Heart right ventricle (tissue), 16 donors: ENCODE measurements at regions not wholly inside any gene's neighbourhood (a gene's known extent, or its start where the extent isn't known, plus 50 kb on each side); places are given as distances from the start of the nearest gene placed in this dataset.

ENCODE experiments used
- ATAC-seq, 8 donors: fragments of 200-7000 bp; cut with Tn5 transposase; one replicate each; pipeline ENCODE4 v1.9.1; 2020; ENCODE audit warnings: mild to moderate bottlenecking in 8 of 8, moderate library complexity in 8 of 8, moderate number of reproducible peaks in 1 of 8
- DNase-seq, 2 donors: peaks; one replicate each; pipeline ENCODE4 v3.0.0-alpha.2; 2020
- H3K27ac ChIP-seq, 10 donors: fragments of 200-600 bp; sonication (generic) in 2 of 10; one replicate each; pipeline versions ENCODE4 v1.5.0 to v1.8.0; 2020 to 2022; ENCODE audit warnings: mild to moderate bottlenecking in 3 of 10
- H3K27me3 ChIP-seq, 7 donors: fragments of 200-600 bp; one replicate each; pipeline ENCODE4 v1.8.0; 2021 to 2022; ENCODE audit warnings: mild to moderate bottlenecking in 2 of 7
- H3K36me3 ChIP-seq, 9 donors: fragments of 200-600 bp; sonication (generic) in 1 of 9; one replicate each; pipeline versions ENCODE4 v1.5.0 to v1.8.0; 2020 to 2022; ENCODE audit warnings: mild to moderate bottlenecking in 2 of 9
- H3K4me1 ChIP-seq, 9 donors: fragments of 200-600 bp; sonication (generic) in 1 of 9; one replicate each; pipeline versions ENCODE4 v1.5.0 to v1.8.0; 2020 to 2022; ENCODE audit warnings: mild to moderate bottlenecking in 4 of 9
- H3K4me3 ChIP-seq, 10 donors: fragments of 200-600 bp; sonication (generic) in 2 of 10; one replicate each; pipeline versions ENCODE4 v1.5.0 to v1.8.0; 2020 to 2022; ENCODE audit warnings: mild to moderate bottlenecking in 7 of 10, moderate library complexity in 2 of 10
- H3K9me3 ChIP-seq, 11 donors: fragments of 200-600 bp in 10 of 11; sonication (generic) in 2 of 11; one replicate each; pipeline versions ENCODE4 v1.5.0 to v1.8.0; 2013 to 2022; ENCODE audit warnings: mild to moderate bottlenecking in 2 of 11, control low read depth in 1 of 11, moderate library complexity in 1 of 11
- WGBS, 2 donors: extraction: QIAGEN DNeasy Blood & Tissue Kit; methylation state at CpG; one replicate each; pipeline ENCODE4 v1.1.7; 2013; ENCODE audit warnings: inconsistent platforms in 1 of 2; 5-methylcytosine and 5-hydroxymethylcytosine counted together
- intact Hi-C, 10 donors: fragments of 100-400 bp; cut with DNase I; formaldehyde crosslinking; loops; one replicate each; pipeline versions ENCODE4 v1.11.1 to v1.14.2; 2022
- TF ChIP-seq, protein P1 (sequence below), 9 donors: fragments of 200-600 bp; sonication (generic) in 2 of 9; IDR thresholded peaks; one replicate each; pipeline versions ENCODE4 v1.5.0 to v1.8.0; 2021 to 2022; ENCODE audit warnings: antibody characterized with exemption in 9 of 9, mild to moderate bottlenecking in 5 of 9, moderate library complexity in 1 of 9
- donor health status: Arrhythmogenic right ventricular cardiomyopathy.
- donor health status: ischemic (EF 13 %, LVEDD 7.1; RV severe dilation, severe dysfunction).
- donor health status: healthy with polysubstance abuse.
- donor health status: DM: no; HTN: yes; CAD: no.
- donor health status: DM: no; HTN: no; CAD: no.
- donor health status: ischemic (EF 25% LVEDD 6.9; RV normal size, moderate dysfunction).
- donor health status: ischemic (EF 25% LVEDD 5.7; RV mildly dilated, moderate dysfunction).
- donor health status: healthy.
- donor health status: DM: yes; HTN: yes; CAD: no.
- donor health status: Ischemic cardiomyopathy.
- donor health status: ischemic (EF 35%, LVEDD 5.7; RV mildly dilated, moderate dysfunction).
- donor health status: nonischemic (EF 11% LVEDD 7.7; RV severe dilation, severe dysfunction).
- donor health status: DM: yes; HTN: yes; CAD: no.
- donor health status: PGD.
- donor health status: ischemic (EF 29% LVEDD 5.4; RV normal size, mild dysfunction).
- donor health status: nonischemic (EF 23%, LVEDD 6.1; RV moderate dilation, normal function).

GRCh38 chr9:104293877-104294276, 199.8 kb downstream of the SMC2 start:
- WGBS, 2 donors: 72 to 75% methylated on average over 4 of the region's 4 CpGs
- no peak for ATAC-seq
- no peaks in the 10 kb centered on the region for H3K27me3 ChIP-seq
- H3K27ac ChIP-seq: no peak overlapping the region
- intact Hi-C loops: no loop called here
- no peak for DNase-seq
- H3K4me3 ChIP-seq: no peak overlapping the region
- no peaks in the 10 kb centered on the region for H3K9me3 ChIP-seq
- TF ChIP-seq, protein P1, sequence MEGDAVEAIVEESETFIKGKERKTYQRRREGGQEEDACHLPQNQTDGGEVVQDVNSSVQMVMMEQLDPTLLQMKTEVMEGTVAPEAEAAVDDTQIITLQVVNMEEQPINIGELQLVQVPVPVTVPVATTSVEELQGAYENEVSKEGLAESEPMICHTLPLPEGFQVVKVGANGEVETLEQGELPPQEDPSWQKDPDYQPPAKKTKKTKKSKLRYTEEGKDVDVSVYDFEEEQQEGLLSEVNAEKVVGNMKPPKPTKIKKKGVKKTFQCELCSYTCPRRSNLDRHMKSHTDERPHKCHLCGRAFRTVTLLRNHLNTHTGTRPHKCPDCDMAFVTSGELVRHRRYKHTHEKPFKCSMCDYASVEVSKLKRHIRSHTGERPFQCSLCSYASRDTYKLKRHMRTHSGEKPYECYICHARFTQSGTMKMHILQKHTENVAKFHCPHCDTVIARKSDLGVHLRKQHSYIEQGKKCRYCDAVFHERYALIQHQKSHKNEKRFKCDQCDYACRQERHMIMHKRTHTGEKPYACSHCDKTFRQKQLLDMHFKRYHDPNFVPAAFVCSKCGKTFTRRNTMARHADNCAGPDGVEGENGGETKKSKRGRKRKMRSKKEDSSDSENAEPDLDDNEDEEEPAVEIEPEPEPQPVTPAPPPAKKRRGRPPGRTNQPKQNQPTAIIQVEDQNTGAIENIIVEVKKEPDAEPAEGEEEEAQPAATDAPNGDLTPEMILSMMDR (IDR thresholded peaks at IDR 0.05): no peak
- no peaks in the 10 kb centered on the region for H3K4me1 ChIP-seq
- H3K36me3 ChIP-seq: no peaks in the 10 kb centered on the region

DNA sequence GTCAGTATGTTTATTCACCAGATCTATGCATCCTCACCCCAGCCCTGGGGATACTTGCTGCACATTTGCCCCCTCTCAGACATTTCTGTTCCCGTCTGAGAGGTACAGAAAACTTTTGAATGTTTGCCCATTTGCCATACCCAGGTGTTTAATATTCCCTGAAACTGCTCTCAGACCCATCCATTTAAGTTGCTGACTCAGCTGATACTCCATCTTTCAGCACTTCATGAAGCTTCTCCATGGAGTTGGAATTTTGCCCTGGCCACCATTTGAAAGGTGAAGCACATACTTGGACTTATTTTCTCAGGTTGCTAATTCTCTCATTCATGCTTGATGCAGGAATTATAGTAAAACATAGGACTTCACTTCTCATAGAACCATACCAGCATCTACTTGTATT, 203.9 kb upstream of the OR13F1 start:
- 79% methylated on average over 1 of the region's 1 CpG for WGBS, 2 donors
- Histone ChIP-seq H3K27ac (no peak overlapping the region), H3K9me3 (peaks cover 0 to 9% (median 0%) of the 10 kb centered on the region in 11 donors), H3K27me3 (no peaks in the 10 kb centered on the region), H3K4me1 (no peaks in the 10 kb centered on the region), H3K4me3 (no peak overlapping the region), H3K36me3 (no peaks in the 10 kb centered on the region)
- ATAC-seq: no peak
- TF ChIP-seq, protein P1 (IDR thresholded peaks at IDR 0.05): no peak
- intact Hi-C loops: no loop called here
- no peak for DNase-seq

DNA sequence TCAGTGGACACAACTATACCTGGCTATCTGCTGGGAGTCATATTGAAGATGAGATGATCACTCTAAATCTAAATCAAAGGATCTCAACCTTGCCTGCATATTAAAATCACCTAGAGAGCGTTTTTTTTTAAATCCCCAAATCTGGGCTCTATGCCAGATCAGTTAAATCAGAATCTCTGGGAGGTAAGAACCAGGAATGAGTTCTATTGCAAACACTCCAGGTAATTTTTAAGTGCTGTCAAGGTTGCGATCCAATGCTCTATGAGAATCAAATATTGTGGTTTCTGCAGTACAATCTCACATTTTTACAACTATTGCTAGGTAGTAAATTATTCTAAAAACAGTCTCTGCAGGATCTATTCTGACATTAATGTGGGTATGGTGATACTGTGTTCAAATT, 202.3 kb upstream of the OR13F1 start:
- TF ChIP-seq, protein P1 (IDR thresholded peaks at IDR 0.05): no peak
- WGBS, 2 donors: 82 to 92% methylated on average over 2 of the region's 2 CpGs
- peaks cover 0 to 14% (median 0%) of the 10 kb centered on the region in 11 donors for H3K9me3 ChIP-seq
- DNase-seq (no peak), ATAC-seq (no peak)
- no peaks in the 10 kb centered on the region for H3K36me3 ChIP-seq
- no peaks in the 10 kb centered on the region for H3K4me1 ChIP-seq
- no peaks in the 10 kb centered on the region for H3K27me3 ChIP-seq
- intact Hi-C loops: no loop called here
- H3K4me3 ChIP-seq: no peak overlapping the region
- H3K27ac ChIP-seq: no peak overlapping the region

GRCh38 chr9:104302775-104303174, 201.3 kb upstream of the OR13F1 start:
- H3K27ac ChIP-seq: no peak overlapping the region
- intact Hi-C loops: no loop called here
- no peak overlapping the region for H3K4me3 ChIP-seq
- ATAC-seq: no peak
- TF ChIP-seq, protein P1 (IDR thresholded peaks at IDR 0.05): no peak
- H3K36me3 ChIP-seq: no peaks in the 10 kb centered on the region
- no peaks in the 10 kb centered on the region for H3K27me3 ChIP-seq
- H3K4me1 ChIP-seq: no peaks in the 10 kb centered on the region
- H3K9me3 ChIP-seq: peaks cover 0 to 14% (median 0%) of the 10 kb centered on the region in 11 donors
- DNase-seq: no peak
- WGBS, 2 donors: 88 to 89% methylated on average over 4 of the region's 4 CpGs
